Activated CD8-positive, alpha-beta T cell treated with anti-CD3 and anti-CD28 coated beads for 36 hours (primary cell): ENCODE measurements at regions not wholly inside any gene's neighbourhood (a gene's known extent, or its start where the extent isn't known, plus 50 kb on each side); places are given as distances from the start of the nearest gene placed in this dataset.

Experiments used
- ATAC-seq: fragments of 200-7000 bp; cut with Tn5 transposase; one replicate; pipeline ENCODE4 v1.10.0; 2021; ENCODE audit warnings: mild to moderate bottlenecking, moderate library complexity
- CTCF ChIA-PET: fragments of 350-600 bp; sonication (Branson Sonifier 250); formaldehyde crosslinking; loops from one replicate; lab custom pipeline; 2021; ENCODE audit warnings: antibody characterized with exemption; lab: Charles Lee
- POLR2A ChIA-PET: fragments of 350-600 bp; sonication (Branson Sonifier 250); formaldehyde crosslinking; loops from one replicate; lab custom pipeline; 2021; ENCODE audit warnings: antibody characterized with exemption; lab: Charles Lee
- DNase-seq: peaks from one replicate; pipeline ENCODE4 v3.0.0-alpha.2; 2020
- H3K27ac Mint-ChIP-seq: one replicate; pipeline ENCODE4 v1.8.0; 2021; ENCODE audit warnings: mild to moderate bottlenecking, mixed read lengths
- H3K27me3 Mint-ChIP-seq: one replicate; pipeline ENCODE4 v1.8.0; 2021; ENCODE audit warnings: mixed read lengths
- H3K36me3 Mint-ChIP-seq: one replicate; pipeline ENCODE4 v1.8.0; 2021; ENCODE audit warnings: low read depth, mixed read lengths
- H3K4me1 Mint-ChIP-seq: one replicate; pipeline ENCODE4 v1.8.0; 2021; ENCODE audit warnings: low read depth, mixed read lengths
- H3K4me3 Mint-ChIP-seq: one replicate; pipeline ENCODE4 v1.8.0; 2021; ENCODE audit warnings: mild to moderate bottlenecking, moderate library complexity, mixed read lengths
- H3K9me3 Mint-ChIP-seq: one replicate; pipeline ENCODE4 v1.8.0; 2021; ENCODE audit warnings: mixed read lengths
- CTCF ChIP-seq: fragments of 200-600 bp; IDR thresholded peaks from one replicate; pipeline ENCODE4 v1.8.0; 2022; ENCODE audit warnings: antibody characterized with exemption, mild to moderate bottlenecking
- intact Hi-C: fragments of 100-400 bp; cut with micrococcal nuclease; formaldehyde crosslinking; loops from one replicate; pipeline ENCODE4 v1.10.0; 2022

DNA sequence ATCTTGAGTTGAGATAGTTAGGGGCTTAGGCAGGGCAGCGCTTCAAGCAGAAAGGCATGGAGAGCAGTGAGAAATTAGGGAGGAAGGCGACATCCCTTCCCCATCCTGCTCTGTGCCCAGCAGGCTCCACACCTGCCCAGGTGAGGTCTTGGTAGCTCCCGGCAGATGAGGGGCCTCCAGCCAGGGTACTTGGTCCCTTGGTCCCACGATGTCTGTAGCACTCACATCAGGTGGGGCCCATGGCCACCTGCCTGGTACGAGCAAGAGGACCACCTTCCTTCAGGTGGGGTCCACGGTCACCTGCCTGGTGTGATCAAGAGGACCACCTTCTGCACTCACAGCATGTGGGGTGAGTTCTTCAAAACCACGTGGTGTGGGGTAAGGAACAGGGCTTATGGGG, 91.2 kb downstream of the GALR1 start:
- intact Hi-C loops: no loop called here
- DNase-seq (no peak), ATAC-seq (no peak)
- H3K36me3 Mint-ChIP-seq: no peaks in the 10 kb centered on the region
- no peak overlapping the region for H3K4me3 Mint-ChIP-seq
- peaks cover 19% of the 10 kb centered on the region for H3K27me3 Mint-ChIP-seq
- ChIA-PET POLR2A (no interaction called here), CTCF (no interaction called here)
- H3K27ac Mint-ChIP-seq: no peak overlapping the region
- no peak for TF ChIP-seq CTCF
- H3K9me3 Mint-ChIP-seq: no peaks in the 10 kb centered on the region
- no peaks in the 10 kb centered on the region for H3K4me1 Mint-ChIP-seq

DNA sequence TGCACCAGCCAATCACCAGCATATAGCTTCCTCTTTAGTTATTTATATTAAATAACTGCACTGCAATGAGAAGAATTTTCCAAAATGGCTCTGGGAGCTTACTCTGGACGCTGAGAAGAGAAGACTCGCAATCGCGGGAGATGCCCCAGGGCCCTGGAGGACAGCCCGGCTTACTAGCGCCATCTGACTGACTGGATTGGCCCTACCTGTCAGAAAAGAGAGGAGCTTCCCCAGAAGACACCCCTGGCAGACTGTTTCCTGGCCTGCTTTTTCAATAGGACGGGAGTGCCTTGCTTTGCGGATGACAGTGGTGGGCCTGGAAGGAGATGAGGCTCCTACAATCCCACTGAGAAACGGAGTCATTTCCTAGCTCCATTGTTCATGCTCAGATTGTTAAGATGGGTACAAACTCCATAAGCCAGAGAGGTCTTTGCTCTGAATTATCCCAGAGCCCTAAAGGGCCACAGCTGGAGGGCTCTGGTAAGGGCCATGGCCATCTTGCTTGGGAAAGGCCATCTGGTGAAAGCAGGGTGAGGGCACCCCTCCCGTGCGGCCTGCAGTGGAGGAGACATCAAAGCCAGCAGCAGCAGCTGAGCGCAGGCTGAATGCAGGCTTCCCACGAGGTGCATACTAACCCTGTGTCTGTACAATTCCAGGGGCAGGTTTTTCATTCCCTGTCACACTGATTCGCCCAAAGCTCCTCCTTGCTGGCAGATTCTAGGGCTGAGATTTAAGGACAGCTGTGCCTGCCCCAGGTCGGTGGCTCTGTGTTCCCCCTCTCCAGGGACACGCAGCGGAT, 92.1 kb downstream of the GALR1 start:
- POLR2A ChIA-PET: no interaction called here

DNA sequence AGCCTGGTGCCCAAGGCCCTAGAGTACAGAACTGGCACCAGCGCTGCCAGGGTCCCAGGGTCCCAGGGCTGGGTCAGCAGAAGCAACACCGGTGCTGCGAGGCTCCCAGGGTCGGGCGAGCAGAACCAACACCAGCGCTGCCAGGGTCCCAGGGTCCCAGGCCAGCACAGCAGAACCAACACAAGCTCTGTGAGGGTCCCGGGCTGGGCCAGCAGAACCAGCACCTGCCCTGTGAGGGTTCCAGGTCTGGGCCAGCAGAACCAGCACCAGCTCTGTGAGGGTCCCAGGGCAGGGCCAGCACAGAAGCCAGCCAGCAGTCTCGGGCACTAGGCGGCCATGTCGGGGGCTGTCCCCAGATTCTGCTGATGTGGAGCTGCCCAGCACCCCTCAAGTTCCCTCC, 93.1 kb downstream of the GALR1 start:
- ATAC-seq: no peak
- Mint-ChIP-seq H3K4me3 (no peak overlapping the region), H3K4me1 (no peaks in the 10 kb centered on the region), H3K27ac (no peak overlapping the region), H3K27me3 (peaks cover 7% of the 10 kb centered on the region), H3K36me3 (no peaks in the 10 kb centered on the region), H3K9me3 (no peaks in the 10 kb centered on the region)
- CTCF ChIA-PET: no interaction called here
- no peak for DNase-seq
- intact Hi-C loops: no loop called here
- POLR2A ChIA-PET: no interaction called here
- no peak for TF ChIP-seq CTCF

More for the DNA sequence above, 92.1 kb downstream of the GALR1 start:
- no peaks in the 10 kb centered on the region for H3K9me3 Mint-ChIP-seq
- H3K4me3 Mint-ChIP-seq: no peak overlapping the region
- H3K27ac Mint-ChIP-seq: no peak overlapping the region
- CTCF ChIA-PET: no interaction called here
- no peaks in the 10 kb centered on the region for H3K4me1 Mint-ChIP-seq
- intact Hi-C loops: no loop called here
- peaks cover 12% of the 10 kb centered on the region for H3K27me3 Mint-ChIP-seq
- H3K36me3 Mint-ChIP-seq: no peaks in the 10 kb centered on the region
- DNase-seq (no peak), ATAC-seq (no peak)
- no peak for TF ChIP-seq CTCF

DNA sequence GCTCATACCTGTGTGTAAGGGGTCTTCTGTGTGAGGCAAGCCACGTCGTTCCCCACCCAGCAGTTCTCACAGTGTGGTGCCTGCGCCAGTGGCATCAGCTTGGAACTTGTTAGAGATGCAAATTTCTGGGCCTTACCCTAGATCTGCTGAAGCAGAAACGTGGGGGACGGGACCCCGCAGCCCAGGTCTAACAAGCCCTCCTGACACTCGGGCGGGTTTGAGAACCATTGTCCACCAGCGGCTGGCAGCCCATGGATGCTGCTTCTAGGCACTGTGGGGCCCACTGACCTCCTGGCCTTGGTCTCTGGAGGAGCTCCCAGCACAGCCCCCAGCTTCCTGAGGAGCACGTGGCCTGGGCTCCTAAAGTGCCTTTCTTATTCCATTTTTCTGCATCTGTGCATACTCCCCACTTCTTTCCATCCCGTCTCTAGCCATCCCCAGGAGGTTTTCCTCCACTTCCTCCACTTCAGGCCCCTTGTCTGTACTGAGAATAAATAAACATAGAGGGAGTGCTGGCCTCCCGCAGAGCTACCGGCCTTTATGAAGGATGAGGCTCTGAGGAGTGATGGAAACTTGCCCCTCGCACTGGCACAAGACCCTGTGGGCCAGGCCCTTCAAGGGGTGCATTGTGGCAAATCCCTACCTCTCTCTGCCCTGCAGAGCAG, 94.3 kb downstream of the GALR1 start:
- POLR2A ChIA-PET: interaction anchor here (0.6 kb wide), 1 partner anchor 14 kb away, joined by 3 read pairs; no protein-coding TSS in a partner anchor
- Mint-ChIP-seq H3K27ac (no peak overlapping the region), H3K4me3 (no peak overlapping the region), H3K9me3 (no peaks in the 10 kb centered on the region), H3K36me3 (no peaks in the 10 kb centered on the region), H3K4me1 (no peaks in the 10 kb centered on the region), H3K27me3 (peaks cover 2% of the 10 kb centered on the region)
- no peak for DNase-seq
- CTCF ChIA-PET: interaction anchor here (1.0 kb wide), 1 partner anchor 344 kb away, joined by 3 read pairs; no protein-coding TSS in a partner anchor
- intact Hi-C loops: no loop called here
- no peak for TF ChIP-seq CTCF
- ATAC-seq: no peak
